Endothelial cell of umbilical vein (primary cell): ENCODE measurements at regions not wholly inside any gene's neighbourhood (a gene's known extent, or its start where the extent isn't known, plus 50 kb on each side); places are given as distances from the start of the nearest gene placed in this dataset.

Experiments
- BruUV-seq: library from RNA; stranded (reverse); fragments of 400-500 nt; replicated peaks from 2 replicates; lab custom pipeline; 2021; lab: Mats Ljungman, UMichigan
- CTCF ChIA-PET: fragments of 300-600, 350-600 bp; sonication (Branson Sonifier 250); formaldehyde crosslinking; loops from one replicate; lab custom pipeline; 2021; ENCODE audit warnings: antibody characterized with exemption, inconsistent platforms; lab: Charles Lee
- POLR2A ChIA-PET: fragments of 300-600, 350-600 bp; sonication (Branson Sonifier 250); formaldehyde crosslinking; loops from one replicate; lab custom pipeline; 2021; ENCODE audit warnings: antibody characterized with exemption, inconsistent platforms; lab: Charles Lee
- DNase-seq: peaks from one replicate; pipeline ENCODE4 v3.0.0-alpha.2; 2011; ENCODE audit warnings: low read depth, low spot score
- FAIRE-seq: peaks from 2 replicates; lab custom pipeline; 2011; peaks lifted over from hg19 to GRCh38; lab: Jason Lieb, UNC
- H2AFZ ChIP-seq: 2 replicates; pipeline ENCODE4 v1.6.0; 2012; ENCODE audit warnings: low read depth, low read length, control low read depth, inconsistent platforms
- H3K27ac ChIP-seq: 2 replicates; pipeline ENCODE4 v1.5.1; 2011; ENCODE audit warnings: low read depth, mild to moderate bottlenecking, control low read depth, low read length, moderate library complexity; ENCODE audit not compliant: insufficient read depth
- H3K27me3 ChIP-seq, 2 experiments: 2 replicates each; pipeline versions ENCODE4 v1.6.0 to v1.6.1; 2011; ENCODE audit warnings: low read length in 2 of 2, mixed read lengths in 1 of 2; ENCODE audit not compliant: control insufficient read depth in 2 of 2, insufficient read depth in 2 of 2
- H3K36me3 ChIP-seq, 2 experiments: 2 replicates in 1 of 2; 3 replicates in 1 of 2; pipeline ENCODE4 v1.5.1; 2011; ENCODE audit warnings: low read length in 2 of 2, mild to moderate bottlenecking in 1 of 2, moderate library complexity in 1 of 2; ENCODE audit not compliant: control insufficient read depth in 2 of 2, insufficient read depth in 2 of 2; ENCODE audit errors: extremely low read depth in 1 of 2
- H3K4me1 ChIP-seq: 3 replicates; pipeline ENCODE4 v1.5.1; 2011; ENCODE audit warnings: mild to moderate bottlenecking, low read length; ENCODE audit not compliant: control insufficient read depth, insufficient read depth; ENCODE audit errors: extremely low read depth
- H3K4me2 ChIP-seq: 2 replicates; pipeline ENCODE4 v1.6.1; 2011; ENCODE audit warnings: low read length, control low read depth, mixed read lengths; ENCODE audit not compliant: insufficient read depth
- H3K4me3 ChIP-seq, 3 experiments: fragments of 200-600 bp in 1 of 3; sonication (generic), shearing (Covaris generic) in 1 of 3; replicated peaks in 1 of 3; 2 replicates each; pipeline ENCODE4 v1.5.1; 2011 to 2016; ENCODE audit warnings: control low read depth in 3 of 3, low read length in 3 of 3, mild to moderate bottlenecking in 2 of 3, inconsistent platforms in 1 of 3, low read depth in 1 of 3, moderate library complexity in 1 of 3; ENCODE audit not compliant: insufficient read depth in 1 of 3
- H3K79me2 ChIP-seq: 2 replicates; pipeline ENCODE4 v1.6.0; 2012; ENCODE audit warnings: low read length, inconsistent platforms; ENCODE audit not compliant: control insufficient read depth, insufficient read depth
- H3K9ac ChIP-seq: replicated peaks from 2 replicates; pipeline ENCODE3; 2011; ENCODE audit warnings: low read length, control low read depth; ENCODE audit not compliant: insufficient read depth; ENCODE audit errors: extremely low read depth
- H3K9me1 ChIP-seq: replicated peaks from 3 replicates; pipeline ENCODE4 v1.6.0; 2011; ENCODE audit warnings: mild to moderate bottlenecking, low read length; ENCODE audit not compliant: control insufficient read depth, insufficient read depth; ENCODE audit errors: extremely low read depth
- H3K9me3 ChIP-seq: replicated peaks from 2 replicates; pipeline ENCODE4 v1.5.1; 2012; ENCODE audit warnings: low read length, inconsistent platforms; ENCODE audit not compliant: control insufficient read depth, insufficient read depth
- H4K20me1 ChIP-seq: replicated peaks from 2 replicates; pipeline ENCODE3; 2011; ENCODE audit warnings: mild to moderate bottlenecking, low read length; ENCODE audit not compliant: control insufficient read depth, insufficient read depth; ENCODE audit errors: extremely low read depth
- CTCF ChIP-seq, 2 donors: IDR thresholded peaks; 1 replicate in 1 of 2; 2 replicates in 1 of 2; pipeline ENCODE4 v1.5.1; 2011; ENCODE audit warnings: low read length in 2 of 2, mild to moderate bottlenecking in 2 of 2, moderate library complexity in 2 of 2, control low read depth in 1 of 2, inconsistent platforms in 1 of 2, low read depth in 1 of 2; ENCODE audit not compliant: insufficient read depth in 1 of 2; ENCODE audit errors: extremely low read depth in 1 of 2
- EZH2 ChIP-seq: IDR thresholded peaks from 2 replicates; pipeline ENCODE4 v1.6.1; 2012; ENCODE audit warnings: borderline replicate concordance, low read depth, mild to moderate bottlenecking, moderate library complexity, low read length, inconsistent platforms; ENCODE audit not compliant: severe bottlenecking
- MYC ChIP-seq: IDR thresholded peaks from one replicate; pipeline ENCODE4 v1.6.1; 2011; ENCODE audit warnings: mild to moderate bottlenecking, low read depth, low read length
- POLR2A ChIP-seq: IDR thresholded peaks from 2 replicates; pipeline ENCODE4 v1.6.1; 2012; ENCODE audit warnings: low read depth, mild to moderate bottlenecking, control low read depth, low read length
- dilution Hi-C: fragments of 300-500 bp; cut with MboI; formaldehyde crosslinking; loops from one replicate; pipeline ENCODE4 v1.15.0; 2019; ENCODE audit warnings: low sequenced_read_pairs; ENCODE audit not compliant: extremely low pct_ligation_motif_present
- intact Hi-C: fragments of 100-400 bp; cut with micrococcal nuclease; formaldehyde crosslinking; loops from one replicate; pipeline ENCODE4 v1.10.0; 2022
- TF ChIP-seq, protein P1 (sequence below): IDR thresholded peaks from 2 replicates; pipeline ENCODE4 v1.6.1; 2011; ENCODE audit not compliant: insufficient read depth, insufficient read length

DNA sequence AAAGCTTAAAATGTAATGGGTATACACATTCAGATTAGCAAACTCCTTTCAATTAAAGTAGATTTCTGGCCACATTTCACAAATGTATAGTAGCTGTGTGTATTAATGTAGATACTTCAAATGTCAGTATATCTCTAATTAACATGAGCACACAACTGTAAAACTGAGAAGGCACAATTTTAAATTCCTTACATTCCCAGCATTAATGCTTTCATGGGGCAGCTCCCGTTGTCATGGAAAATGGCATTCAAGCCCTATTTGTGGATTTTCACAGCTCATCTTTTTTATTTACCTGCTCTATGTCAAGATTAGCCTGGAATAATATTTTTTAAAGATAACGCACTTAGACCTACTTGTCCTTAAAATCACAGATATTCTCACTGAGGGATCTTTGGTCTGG is 113.6 kb upstream of the SOX6 start:
- intact Hi-C loops = no loop called here
- CTCF ChIA-PET = no interaction called here

More for the DNA sequence above, 113.6 kb upstream of the SOX6 start:
- Histone ChIP-seq H3K4me2 (no peak overlapping the region), H3K4me3 (no peak overlapping the region), H2AFZ (no peak overlapping the region), H3K4me1 (no peaks in the 10 kb centered on the region), H3K79me2 (no peaks in the 10 kb centered on the region), H3K36me3 (no peaks in the 10 kb centered on the region), H3K9me3 (no peaks in the 10 kb centered on the region), H3K27ac (no peak overlapping the region), H3K27me3 (no peaks in the 10 kb centered on the region), H3K9me1 (no peaks in the 10 kb centered on the region), H3K9ac (no peak overlapping the region), H4K20me1 (no peaks in the 10 kb centered on the region)
- no TSS peak for BruUV-seq
- TF ChIP-seq EZH2 = no peak
- TF ChIP-seq CTCF (IDR thresholded peaks at IDR 0.05; ENCODE audit: extremely low read depth in 1 of 2, insufficient read depth in 1 of 2, low read depth in 1 of 2, low read length in 2 of 2) = no peak
- TF ChIP-seq, protein P1, sequence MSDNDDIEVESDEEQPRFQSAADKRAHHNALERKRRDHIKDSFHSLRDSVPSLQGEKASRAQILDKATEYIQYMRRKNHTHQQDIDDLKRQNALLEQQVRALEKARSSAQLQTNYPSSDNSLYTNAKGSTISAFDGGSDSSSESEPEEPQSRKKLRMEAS = no peak
- no peak for TF ChIP-seq MYC
- no peak for TF ChIP-seq POLR2A
- POLR2A ChIA-PET = no interaction called here
- FAIRE-seq (no peak), DNase-seq (no peak)
- dilution Hi-C loops = no loop called here
